Femur (tissue), 1 donor: ENCODE measurements at regions not wholly inside any gene's neighbourhood (a gene's known extent, or its start where the extent isn't known, plus 50 kb on each side); places are given as distances from the start of the nearest gene placed in this dataset.
A peak's percentile ranks its signal among the peaks of the same experiment; 100 is the strongest.
"Not testable (repeated sequence)": the region's sequence is repeated elsewhere in the genome, so short reads cannot be mapped to it uniquely, and the experiment has no call there.

Experiments
- DNase-seq: peaks from one replicate; pipeline ENCODE4 v3.0.0-alpha.2; 2017

- no peak for DNase-seq
Measured at GRCh38 chr12:105595440-105595839, 264.9 kb downstream of the C12orf75 start.

GRCh38 chr12:105596731-105597130 lies 266.2 kb downstream of the C12orf75 start:
- no peak for DNase-seq

GRCh38 chr12:105598031-105598430 lies 267.5 kb downstream of the C12orf75 start:
- no peak for DNase-seq

- DNase-seq = no peak
Measured at GRCh38 chr12:105600911-105601545, 270.5 kb downstream of the C12orf75 start.

- not testable (repeated sequence) for DNase-seq
Measured at GRCh38 chr12:105602312-105602711, 271.8 kb downstream of the C12orf75 start.

- not testable (repeated sequence) for DNase-seq
Measured at GRCh38 chr12:105604281-105604680, 273.8 kb downstream of the C12orf75 start.

- not testable (repeated sequence) for DNase-seq
Measured at GRCh38 chr12:105606613-105607012, 276.1 kb downstream of the C12orf75 start.

GRCh38 chr12:105609001-105609400 lies 278.5 kb downstream of the C12orf75 start:
- not testable (repeated sequence) for DNase-seq

GRCh38 chr12:105610459-105610858 lies 280.0 kb downstream of the C12orf75 start:
- no peak for DNase-seq

- no peak for DNase-seq
Measured at GRCh38 chr12:105611340-105611739, 280.8 kb downstream of the C12orf75 start.

GRCh38 chr12:105613269-105613668 lies 282.8 kb downstream of the C12orf75 start:
- no peak for DNase-seq

GRCh38 chr12:105613887-105614286 lies 283.4 kb downstream of the C12orf75 start:
- no peak for DNase-seq

GRCh38 chr12:105616971-105617540 lies 286.6 kb downstream of the C12orf75 start:
- no peak for DNase-seq

GRCh38 chr12:105622220-105622619 lies 291.7 kb downstream of the C12orf75 start:
- DNase-seq = no peak

GRCh38 chr12:105622846-105623736 lies 292.6 kb downstream of the C12orf75 start:
- DNase-seq = no peak

- no peak for DNase-seq
Measured at GRCh38 chr12:105626653-105627052, 296.2 kb downstream of the C12orf75 start.

- DNase-seq = no peak
Measured at GRCh38 chr12:105637470-105637869, 307.0 kb downstream of the C12orf75 start.

- no peak for DNase-seq
Measured at GRCh38 chr12:105640761-105641160, 310.3 kb downstream of the C12orf75 start.

- DNase-seq = no peak
Measured at GRCh38 chr12:105641749-105642148, 311.3 kb downstream of the C12orf75 start.

- peak; percentile 23 for DNase-seq
Measured at GRCh38 chr12:105644770-105645169, 314.3 kb downstream of the C12orf75 start.

- DNase-seq = no peak
Measured at GRCh38 chr12:105654606-105655005, 324.1 kb downstream of the C12orf75 start.

GRCh38 chr12:105658389-105658788 lies 327.9 kb downstream of the C12orf75 start:
- no peak for DNase-seq

- DNase-seq = peak; percentile 80
Measured at GRCh38 chr12:105659355-105660075, 329.0 kb downstream of the C12orf75 start.
